ENCODE measurements at regions not wholly inside any gene's neighbourhood (a gene's known extent, or its start where the extent isn't known, plus 50 kb on each side); places are given as distances from the start of the nearest gene placed in this dataset.
A peak's percentile ranks its signal among the peaks of the same experiment; 100 is the strongest.

DNA sequence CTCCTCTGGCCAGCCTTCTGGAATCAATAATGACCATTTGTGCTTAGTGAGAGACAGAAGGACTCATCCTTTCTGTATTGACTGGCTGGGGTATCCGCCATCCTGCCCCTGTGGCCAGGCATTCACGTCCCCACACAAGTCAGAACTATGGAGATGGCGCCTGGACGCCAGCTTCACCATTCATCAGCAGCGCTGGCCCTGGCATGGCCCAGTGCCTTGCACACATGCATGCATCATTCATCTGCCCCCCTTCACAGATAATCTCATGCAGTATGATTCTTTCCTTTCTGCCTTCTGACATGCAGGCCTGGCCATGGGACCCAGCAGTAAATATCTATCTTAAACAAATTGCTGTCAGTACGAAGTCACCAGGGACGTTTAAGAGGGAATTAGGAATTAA lies 114.8 kb upstream of the MKI67 start:
- Mint-ChIP-seq H3K27me3 (peaks cover 6% of the 10 kb centered on the region), H3K27ac (no peak overlapping the region), H3K9me3 (no peaks in the 10 kb centered on the region), H3K4me3 (no peak overlapping the region), H3K4me1 (no peaks in the 10 kb centered on the region), H3K36me3 (ENCODE audit: low read depth) (no peaks in the 10 kb centered on the region)
- no peak for DNase-seq
- intact Hi-C loops (cut with micrococcal nuclease) = no loop called here

DNA sequence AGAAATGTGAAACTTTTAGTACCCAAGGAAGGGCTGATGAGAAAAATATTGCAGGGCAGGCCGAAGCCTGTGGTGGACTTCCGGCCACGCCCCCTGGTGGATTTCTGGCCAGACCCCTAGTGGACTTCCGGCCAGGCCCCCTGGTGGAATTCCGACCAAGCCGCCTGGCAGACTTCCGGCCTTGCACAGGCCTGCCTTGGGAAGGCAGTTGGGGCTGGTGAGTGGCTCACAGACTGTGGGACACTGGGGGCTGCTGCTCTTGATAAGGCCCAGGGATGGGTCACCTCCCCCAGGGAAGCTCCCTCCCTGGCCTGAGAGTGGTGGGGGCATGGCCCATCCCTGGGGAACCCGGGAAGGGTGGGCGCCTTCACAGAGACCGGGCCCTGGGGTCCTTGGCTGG lies 116.4 kb upstream of the MKI67 start:
- Mint-ChIP-seq H3K27me3 (peaks cover 6% of the 10 kb centered on the region), H3K4me3 (no peak overlapping the region), H3K27ac (no peak overlapping the region), H3K9me3 (no peaks in the 10 kb centered on the region), H3K36me3 (ENCODE audit: low read depth) (no peaks in the 10 kb centered on the region), H3K4me1 (no peaks in the 10 kb centered on the region)
- no peak for DNase-seq
- intact Hi-C loops (cut with micrococcal nuclease) = no loop called here

DNA sequence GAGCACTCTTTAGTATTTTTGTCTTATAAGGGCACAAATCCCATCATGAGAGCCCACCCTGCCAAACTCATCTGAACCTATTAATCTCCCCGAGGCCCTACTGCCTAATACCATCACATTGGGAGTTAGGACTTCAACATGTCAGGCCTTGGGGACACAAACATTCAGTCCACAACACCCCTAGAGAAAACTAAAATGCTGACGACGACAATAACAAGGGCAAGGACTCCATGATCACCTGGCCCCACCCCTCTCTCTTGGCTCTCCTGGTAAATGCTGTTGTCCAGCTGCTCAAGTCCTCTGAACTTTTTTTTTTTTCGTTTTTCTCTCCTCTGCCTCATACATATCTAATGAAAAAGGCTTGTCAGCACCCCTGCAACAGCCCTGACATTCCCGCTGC lies 118.8 kb upstream of the MKI67 start:
- Mint-ChIP-seq H3K36me3 (ENCODE audit: low read depth) (no peaks in the 10 kb centered on the region), H3K9me3 (no peaks in the 10 kb centered on the region), H3K4me3 (no peak overlapping the region), H3K27ac (no peak overlapping the region), H3K4me1 (no peaks in the 10 kb centered on the region), H3K27me3 (peaks cover 2% of the 10 kb centered on the region)
- no peak for DNase-seq
- intact Hi-C loops (cut with micrococcal nuclease) = no loop called here

DNA sequence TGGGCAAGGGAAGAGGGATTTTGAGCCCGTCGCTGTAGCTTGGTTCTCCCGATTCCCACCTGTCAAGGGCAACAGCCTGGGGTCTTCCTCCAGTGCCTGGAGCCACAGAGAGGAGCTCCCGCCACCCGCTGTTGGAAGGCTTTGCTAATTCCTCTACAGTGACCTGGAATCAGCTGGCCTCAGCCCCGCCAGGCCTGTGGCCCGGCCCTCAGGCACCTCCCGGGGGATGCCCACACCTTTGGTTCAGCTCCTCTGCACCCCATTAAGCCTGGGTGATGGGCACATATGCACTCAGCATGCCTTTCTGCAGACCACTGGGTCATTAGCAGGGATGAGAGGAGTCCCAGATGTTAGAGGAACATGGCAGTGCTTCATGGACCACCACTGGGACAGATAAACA lies 121.4 kb upstream of the MKI67 start:
- Mint-ChIP-seq H3K36me3 (ENCODE audit: low read depth) (no peaks in the 10 kb centered on the region), H3K27ac (no peak overlapping the region), H3K27me3 (peaks cover 2% of the 10 kb centered on the region), H3K4me1 (no peaks in the 10 kb centered on the region), H3K9me3 (no peaks in the 10 kb centered on the region), H3K4me3 (no peak overlapping the region)
- DNase-seq = no peak
- intact Hi-C loops (cut with micrococcal nuclease) = no loop called here

DNA sequence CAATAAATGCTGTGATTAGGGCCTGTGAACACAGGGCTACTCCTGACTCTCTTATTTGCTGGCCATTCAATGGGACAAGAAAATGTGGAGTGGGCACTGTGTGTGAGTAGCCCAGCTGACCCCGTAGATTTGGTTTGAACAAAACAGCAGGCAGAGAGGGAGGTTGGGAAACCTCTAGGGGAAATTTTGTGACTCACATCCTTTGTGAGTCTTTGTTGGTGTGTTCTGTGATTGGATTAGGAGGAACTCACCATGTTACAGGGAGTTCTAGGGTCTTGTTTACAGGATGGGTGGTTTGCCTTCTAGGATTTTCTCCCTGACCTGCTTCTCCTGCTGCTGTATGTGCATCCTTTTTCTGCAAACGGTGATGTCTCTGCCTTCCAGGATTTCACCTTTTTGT lies 128.3 kb upstream of the MKI67 start:
- H3K4me3 Mint-ChIP-seq = no peak overlapping the region
- H3K27me3 Mint-ChIP-seq = peaks cover 4% of the 10 kb centered on the region
- no peak overlapping the region for H3K27ac Mint-ChIP-seq
- no peaks in the 10 kb centered on the region for H3K36me3 Mint-ChIP-seq (ENCODE audit: low read depth)
- intact Hi-C loops (cut with micrococcal nuclease) = no loop called here
- DNase-seq = no peak
- no peaks in the 10 kb centered on the region for H3K9me3 Mint-ChIP-seq
- no peaks in the 10 kb centered on the region for H3K4me1 Mint-ChIP-seq

DNA sequence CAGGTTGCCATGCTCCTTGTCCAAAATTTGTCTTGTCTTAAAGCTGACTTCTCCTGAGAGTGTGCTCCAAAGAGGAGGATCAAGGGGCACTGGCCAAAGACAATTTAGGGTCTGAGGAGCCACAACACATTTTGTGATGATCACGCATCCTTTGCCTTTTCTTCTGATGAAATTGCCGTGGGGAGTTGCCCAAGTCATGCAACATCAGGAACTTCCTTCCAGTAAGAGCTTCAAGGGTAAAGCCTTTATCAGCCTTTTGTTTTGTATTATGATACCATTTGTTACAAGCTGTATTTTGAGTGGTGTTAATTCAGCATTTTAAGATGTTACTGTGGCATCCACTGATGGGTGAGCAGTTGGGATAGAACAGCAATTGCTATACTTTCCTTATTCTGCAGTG lies 131.2 kb upstream of the MKI67 start:
- intact Hi-C loops (cut with micrococcal nuclease) = no loop called here
- Mint-ChIP-seq H3K27me3 (peaks cover 5% of the 10 kb centered on the region), H3K4me1 (no peaks in the 10 kb centered on the region), H3K9me3 (no peaks in the 10 kb centered on the region), H3K27ac (no peak overlapping the region), H3K36me3 (ENCODE audit: low read depth) (no peaks in the 10 kb centered on the region), H3K4me3 (no peak overlapping the region)
- DNase-seq = no peak

DNA sequence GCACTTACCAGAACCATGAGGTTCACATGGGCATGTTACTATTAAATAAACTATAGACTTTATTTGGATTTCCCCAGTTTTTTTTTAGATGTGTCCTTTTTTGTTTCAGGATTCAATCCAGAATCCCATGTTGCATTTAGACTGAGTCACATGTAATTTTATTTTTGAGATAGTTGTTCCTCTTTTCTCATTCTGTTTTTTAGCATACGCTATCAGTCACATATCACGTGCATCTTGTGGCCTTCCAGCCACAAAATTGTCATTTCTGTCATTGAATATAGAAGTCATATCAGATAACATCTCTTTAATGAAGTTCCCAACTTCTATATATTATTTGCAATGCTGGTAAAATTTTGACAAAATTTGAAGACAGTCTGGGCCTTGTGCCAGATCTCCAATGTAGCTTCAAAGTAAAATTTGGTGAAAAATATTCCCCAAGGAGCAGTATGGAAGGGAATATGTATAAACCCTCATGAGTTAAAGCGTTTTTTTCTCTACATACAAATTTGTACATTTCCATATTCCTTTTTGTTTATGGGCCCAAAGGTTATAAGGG lies 132.3 kb upstream of the MKI67 start:
- no peak for DNase-seq
- Mint-ChIP-seq H3K27me3 (peaks cover 6% of the 10 kb centered on the region), H3K36me3 (ENCODE audit: low read depth) (no peaks in the 10 kb centered on the region), H3K9me3 (no peaks in the 10 kb centered on the region), H3K4me1 (no peaks in the 10 kb centered on the region), H3K4me3 (no peak overlapping the region), H3K27ac (no peak overlapping the region)
- intact Hi-C loops (cut with micrococcal nuclease) = no loop called here

DNA sequence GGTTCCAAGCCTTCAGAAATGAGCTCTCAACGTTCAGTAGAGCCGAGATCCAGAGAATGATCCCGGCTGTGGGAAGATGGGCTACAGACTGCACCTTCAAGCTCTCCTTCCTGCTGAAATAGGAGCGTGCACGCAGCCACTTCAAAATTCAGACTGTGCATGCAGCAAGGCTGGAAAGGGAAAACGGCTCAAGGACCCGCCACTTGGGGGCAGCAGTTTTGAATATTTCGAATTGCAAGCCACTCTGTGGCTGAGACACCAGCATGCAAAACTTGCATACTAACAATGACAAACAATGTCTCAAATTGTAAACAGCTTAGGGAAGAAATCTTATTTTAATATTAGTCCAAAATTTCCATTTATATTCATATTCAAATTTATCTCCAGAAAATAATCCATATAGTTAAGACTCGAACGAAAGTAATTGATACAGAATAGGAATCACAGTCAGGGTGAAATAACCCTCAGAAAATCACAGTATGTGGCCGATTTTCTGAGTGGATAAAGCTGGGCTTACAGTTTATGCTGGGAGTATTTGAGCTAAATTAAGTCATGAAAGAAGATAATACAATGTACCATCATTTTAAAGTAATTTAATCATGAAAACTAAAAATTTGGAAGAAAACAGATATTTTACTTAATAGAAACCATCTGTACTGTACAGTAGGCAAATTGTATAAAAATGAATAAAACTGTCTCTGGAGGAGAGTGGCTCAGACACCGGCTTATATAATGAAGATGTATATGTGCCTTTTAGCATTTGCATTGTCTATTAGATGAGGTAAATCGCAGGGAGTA lies 137.9 kb upstream of the MKI67 start:
- Mint-ChIP-seq H3K9me3 (no peaks in the 10 kb centered on the region), H3K27ac (no peak overlapping the region), H3K27me3 (peaks cover 32% of the 10 kb centered on the region), H3K4me3 (no peak overlapping the region), H3K36me3 (ENCODE audit: low read depth) (no peaks in the 10 kb centered on the region), H3K4me1 (no peaks in the 10 kb centered on the region)
- intact Hi-C loops (cut with micrococcal nuclease) = no loop called here
- peak; percentile 85 for DNase-seq

DNA sequence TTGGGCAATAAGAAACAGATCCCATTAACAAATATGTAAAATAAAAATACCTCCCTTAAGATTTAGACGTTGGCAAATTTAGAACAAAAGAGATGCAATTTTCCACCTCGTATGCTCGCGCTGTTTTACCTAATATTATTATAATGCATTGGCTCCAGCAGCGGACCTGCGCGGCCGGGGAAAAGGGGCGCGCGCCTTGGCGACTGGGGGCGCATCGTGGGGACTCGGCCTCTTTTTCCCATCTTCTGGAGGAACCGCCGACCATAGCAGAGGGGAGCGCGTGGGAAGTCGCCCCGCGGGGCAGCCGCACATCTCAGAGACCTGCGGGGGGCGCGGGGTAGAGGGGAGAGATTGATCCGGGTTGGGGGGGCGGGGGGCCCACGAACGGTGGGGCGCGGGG lies 139.4 kb upstream of the MKI67 start:
- Mint-ChIP-seq H3K36me3 (ENCODE audit: low read depth) (no peaks in the 10 kb centered on the region), H3K4me1 (no peaks in the 10 kb centered on the region), H3K27ac (no peak overlapping the region), H3K9me3 (no peaks in the 10 kb centered on the region), H3K27me3 (peaks cover 32% of the 10 kb centered on the region), H3K4me3 (no peak overlapping the region)
- intact Hi-C loops (cut with micrococcal nuclease) = no loop called here
- DNase-seq = no peak

DNA sequence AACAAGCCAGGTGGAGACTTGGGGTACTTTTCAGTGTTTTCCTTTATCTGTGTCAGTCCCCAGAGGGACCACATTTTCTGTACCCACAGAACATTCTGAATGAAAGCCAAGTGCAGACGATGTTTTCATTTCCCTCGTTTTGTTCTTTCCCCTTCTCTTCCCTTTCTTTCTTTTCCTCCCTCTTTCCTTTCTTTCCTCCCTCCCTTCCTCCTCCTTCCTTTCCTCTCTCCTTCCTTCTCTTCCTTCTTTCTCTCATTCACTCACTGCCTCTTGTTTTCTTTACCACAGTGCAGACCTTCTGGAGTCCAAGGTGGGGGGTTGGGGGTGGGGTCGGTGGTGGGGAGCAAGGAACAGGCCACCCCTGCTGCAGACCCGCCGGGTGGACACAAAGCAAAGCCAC lies 141.4 kb upstream of the MKI67 start:
- Mint-ChIP-seq H3K9me3 (no peaks in the 10 kb centered on the region), H3K27ac (no peak overlapping the region), H3K27me3 (peaks cover 35% of the 10 kb centered on the region), H3K4me3 (no peak overlapping the region), H3K4me1 (no peaks in the 10 kb centered on the region), H3K36me3 (ENCODE audit: low read depth) (no peaks in the 10 kb centered on the region)
- intact Hi-C loops (cut with micrococcal nuclease) = no loop called here
- no peak for DNase-seq

DNA sequence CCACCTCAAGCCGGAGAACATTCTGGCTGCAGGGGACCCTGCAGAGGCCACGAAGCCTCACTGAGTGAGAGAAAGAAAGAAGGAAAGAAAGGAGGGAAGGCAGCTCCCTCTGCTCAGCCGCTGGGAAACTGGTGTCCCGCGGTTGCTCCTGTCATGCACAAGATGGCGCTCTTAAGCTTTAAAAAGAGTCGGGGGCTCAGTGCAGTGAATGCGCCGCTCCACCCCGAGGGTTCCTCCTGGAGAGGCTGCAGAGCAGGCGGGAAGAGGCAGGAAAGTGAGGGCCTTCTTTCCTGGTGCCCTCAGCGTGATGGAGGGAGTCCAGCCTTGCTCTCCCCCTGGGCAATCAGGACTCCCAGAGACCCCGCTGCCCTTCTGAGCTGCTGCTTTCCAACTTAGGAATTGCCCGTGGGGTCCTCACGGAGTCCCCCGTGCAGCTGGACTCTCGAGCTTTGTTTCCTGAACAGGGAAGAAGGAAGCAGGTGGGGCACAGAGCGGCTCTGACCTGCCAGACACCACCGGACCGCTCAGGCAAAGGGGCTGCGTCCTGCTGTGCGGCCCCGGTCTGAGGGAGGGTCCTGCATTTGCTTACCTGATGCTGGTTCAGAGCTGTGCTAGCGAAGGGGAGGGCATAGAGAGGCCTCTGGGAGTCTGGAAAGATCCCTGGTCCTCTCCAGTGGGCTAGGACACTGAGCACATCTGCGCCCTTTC lies 141.9 kb upstream of the MKI67 start:
- H3K4me1 Mint-ChIP-seq = no peaks in the 10 kb centered on the region
- H3K4me3 Mint-ChIP-seq = no peak overlapping the region
- H3K27ac Mint-ChIP-seq = no peak overlapping the region
- peaks cover 37% of the 10 kb centered on the region for H3K27me3 Mint-ChIP-seq
- H3K36me3 Mint-ChIP-seq (ENCODE audit: low read depth) = no peaks in the 10 kb centered on the region
- peak; percentile 62 for DNase-seq
- no peaks in the 10 kb centered on the region for H3K9me3 Mint-ChIP-seq
- intact Hi-C loops (cut with micrococcal nuclease) = no loop called here

DNA sequence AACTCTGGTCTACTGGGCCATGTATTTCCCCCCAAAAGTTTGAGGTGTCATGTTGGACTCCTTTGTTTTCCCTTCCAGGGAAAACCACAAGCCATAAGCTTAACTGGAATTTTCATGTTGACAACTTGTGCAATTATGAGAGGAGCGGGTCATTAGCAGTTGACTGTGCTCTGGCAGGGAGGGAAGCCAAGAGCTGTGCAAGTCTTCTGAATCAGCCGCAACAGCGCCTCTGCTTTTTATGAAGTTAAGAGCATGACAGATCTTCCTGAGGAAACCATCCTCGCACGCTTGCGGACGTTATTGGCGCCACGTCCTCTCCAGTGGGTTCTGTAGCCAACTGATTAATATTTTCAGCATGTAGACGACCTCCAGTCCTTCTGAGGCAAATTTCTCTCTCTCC lies 148.7 kb upstream of the MKI67 start:
- intact Hi-C loops (cut with micrococcal nuclease) = no loop called here
- Mint-ChIP-seq H3K27ac (no peak overlapping the region), H3K9me3 (no peaks in the 10 kb centered on the region)

DNA sequence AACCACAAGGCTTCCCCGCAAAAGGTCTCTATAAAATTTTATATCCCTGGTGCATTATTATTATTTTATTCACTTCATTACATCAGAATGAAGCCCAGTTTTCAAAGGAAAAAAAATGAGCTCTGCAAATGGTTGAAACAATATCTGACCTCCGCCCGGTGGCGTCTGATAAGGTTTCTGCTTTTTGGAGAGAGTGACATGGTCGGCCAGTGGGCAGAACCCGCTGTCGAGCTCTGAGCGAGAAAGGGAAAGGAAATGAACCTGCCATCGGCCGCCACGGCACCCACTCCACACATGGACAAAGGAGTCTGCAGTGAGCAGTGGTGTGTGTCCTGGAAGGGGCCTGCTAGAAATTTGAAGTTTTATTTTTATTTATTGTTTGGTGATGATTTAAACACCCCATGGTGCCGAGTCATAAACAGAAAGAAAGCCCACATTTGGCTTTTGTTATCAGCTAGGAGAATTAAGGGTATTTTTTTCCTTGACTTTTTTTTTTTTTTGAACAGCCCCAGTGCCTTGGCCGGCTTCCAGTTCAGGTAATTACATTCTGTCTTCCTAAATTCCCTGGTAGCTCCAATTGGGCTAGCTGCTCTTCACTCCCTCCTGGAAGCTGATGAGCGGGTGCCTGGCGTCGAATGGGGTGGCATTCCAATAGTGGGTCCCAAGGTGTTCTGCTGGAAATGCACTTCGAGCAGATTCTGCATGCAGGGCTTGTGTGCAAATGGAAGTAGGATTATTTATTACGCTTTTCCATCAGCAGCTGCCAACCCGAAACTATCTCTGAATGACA lies 149.4 kb upstream of the MKI67 start:
- Mint-ChIP-seq H3K4me3 (peak overlapping the region; percentile 15), H3K36me3 (ENCODE audit: low read depth) (no peaks in the 10 kb centered on the region), H3K4me1 (peaks cover 11% of the 10 kb centered on the region), H3K9me3 (no peaks in the 10 kb centered on the region), H3K27me3 (peaks cover 47% of the 10 kb centered on the region), H3K27ac (no peak overlapping the region)
- intact Hi-C loops (cut with micrococcal nuclease) = no loop called here
- no peak for DNase-seq

More for the DNA sequence above, 148.7 kb upstream of the MKI67 start:
- Mint-ChIP-seq H3K4me1 (peaks cover 9% of the 10 kb centered on the region), H3K27me3 (peaks cover 47% of the 10 kb centered on the region), H3K36me3 (ENCODE audit: low read depth) (no peaks in the 10 kb centered on the region), H3K4me3 (peak overlapping the region; percentile 15)
- DNase-seq = no peak

Data from activated CD4-positive, alpha-beta T cell treated with anti-CD3 and anti-CD28 coated beads, Interleukin-2, amount 10 ng/mL, durations not matched to agents 24 days and 14 days (primary cell).